Cardiac muscle cell (in vitro differentiated cells and primary cell): ENCODE measurements at regions not wholly inside any gene's neighbourhood (a gene's known extent, or its start where the extent isn't known, plus 50 kb on each side); places are given as distances from the start of the nearest gene placed in this dataset.
A peak's percentile ranks its signal among the peaks of the same experiment; 100 is the strongest.

Experiments
- DNase-seq, 2 donors: peaks; one replicate each; pipeline versions ENCODE4 v3.0.0 to v3.0.0-alpha.2; 2010 to 2017; ENCODE audit warnings: low read depth in 1 of 2, low spot score in 1 of 2
- H3K27ac ChIP-seq: fragments of 200-600 bp; sonication (generic); 2 replicates; pipeline ENCODE4 v1.5.1; 2016
- H3K27me3 ChIP-seq: fragments of 200-600 bp; sonication (generic); 2 replicates; pipeline ENCODE4 v1.6.0; 2016; ENCODE audit warnings: control low read depth
- H3K36me3 ChIP-seq: fragments of 200-600 bp; sonication (generic); 2 replicates; pipeline ENCODE4 v1.5.1; 2016; ENCODE audit warnings: control low read depth
- H3K4me1 ChIP-seq: fragments of 200-600 bp; sonication (generic); 2 replicates; pipeline ENCODE4 v1.8.1; 2017; ENCODE audit warnings: low read depth, mild to moderate bottlenecking, mixed run types
- H3K4me3 ChIP-seq: fragments of 200-600 bp; sonication (generic); 2 replicates; pipeline ENCODE4 v1.5.1; 2016; ENCODE audit warnings: mild to moderate bottlenecking
- H3K9me3 ChIP-seq: fragments of 200-600 bp; sonication (generic); 2 replicates; pipeline ENCODE4 v1.5.1; 2017; ENCODE audit warnings: low read depth, mild to moderate bottlenecking, control low read depth
- TF ChIP-seq, protein P1 (sequence below): IDR thresholded peaks from 2 replicates; pipeline ENCODE4 v1.5.1; 2012; ENCODE audit warnings: low read depth, mild to moderate bottlenecking, low read length

DNA sequence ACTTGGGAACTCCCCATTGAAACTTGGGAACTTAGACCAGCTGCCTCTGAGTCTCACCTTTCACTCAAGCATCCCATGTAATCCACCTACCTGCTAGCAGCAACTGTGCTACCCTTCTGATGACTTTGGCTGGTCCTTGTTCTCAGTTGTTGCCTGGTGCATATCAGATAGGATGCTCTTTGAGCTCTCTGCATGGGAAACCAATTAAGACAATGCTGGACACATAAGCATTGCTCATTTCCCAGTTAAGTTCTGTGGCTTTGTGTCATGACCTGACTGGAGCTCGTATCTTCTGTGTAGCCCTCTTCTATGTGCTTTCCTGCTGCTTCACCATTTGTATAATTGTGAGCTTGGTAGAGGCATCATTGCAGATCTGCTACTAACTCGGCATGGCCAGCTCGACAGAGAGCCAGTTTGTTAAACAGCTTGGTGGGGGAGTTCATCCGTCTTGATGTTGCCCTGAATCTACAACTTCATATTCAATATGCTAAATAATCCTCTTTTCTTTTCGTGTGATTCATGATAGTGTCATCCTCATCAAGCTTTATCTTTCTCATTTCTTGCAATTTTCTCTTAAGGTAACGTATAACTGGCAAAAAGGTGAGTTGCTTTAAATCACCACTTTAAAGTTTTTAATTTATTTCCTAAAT, 447.5 kb upstream of the SLC14A2 start:
- TF ChIP-seq, protein P1, sequence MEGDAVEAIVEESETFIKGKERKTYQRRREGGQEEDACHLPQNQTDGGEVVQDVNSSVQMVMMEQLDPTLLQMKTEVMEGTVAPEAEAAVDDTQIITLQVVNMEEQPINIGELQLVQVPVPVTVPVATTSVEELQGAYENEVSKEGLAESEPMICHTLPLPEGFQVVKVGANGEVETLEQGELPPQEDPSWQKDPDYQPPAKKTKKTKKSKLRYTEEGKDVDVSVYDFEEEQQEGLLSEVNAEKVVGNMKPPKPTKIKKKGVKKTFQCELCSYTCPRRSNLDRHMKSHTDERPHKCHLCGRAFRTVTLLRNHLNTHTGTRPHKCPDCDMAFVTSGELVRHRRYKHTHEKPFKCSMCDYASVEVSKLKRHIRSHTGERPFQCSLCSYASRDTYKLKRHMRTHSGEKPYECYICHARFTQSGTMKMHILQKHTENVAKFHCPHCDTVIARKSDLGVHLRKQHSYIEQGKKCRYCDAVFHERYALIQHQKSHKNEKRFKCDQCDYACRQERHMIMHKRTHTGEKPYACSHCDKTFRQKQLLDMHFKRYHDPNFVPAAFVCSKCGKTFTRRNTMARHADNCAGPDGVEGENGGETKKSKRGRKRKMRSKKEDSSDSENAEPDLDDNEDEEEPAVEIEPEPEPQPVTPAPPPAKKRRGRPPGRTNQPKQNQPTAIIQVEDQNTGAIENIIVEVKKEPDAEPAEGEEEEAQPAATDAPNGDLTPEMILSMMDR: no peak

DNA sequence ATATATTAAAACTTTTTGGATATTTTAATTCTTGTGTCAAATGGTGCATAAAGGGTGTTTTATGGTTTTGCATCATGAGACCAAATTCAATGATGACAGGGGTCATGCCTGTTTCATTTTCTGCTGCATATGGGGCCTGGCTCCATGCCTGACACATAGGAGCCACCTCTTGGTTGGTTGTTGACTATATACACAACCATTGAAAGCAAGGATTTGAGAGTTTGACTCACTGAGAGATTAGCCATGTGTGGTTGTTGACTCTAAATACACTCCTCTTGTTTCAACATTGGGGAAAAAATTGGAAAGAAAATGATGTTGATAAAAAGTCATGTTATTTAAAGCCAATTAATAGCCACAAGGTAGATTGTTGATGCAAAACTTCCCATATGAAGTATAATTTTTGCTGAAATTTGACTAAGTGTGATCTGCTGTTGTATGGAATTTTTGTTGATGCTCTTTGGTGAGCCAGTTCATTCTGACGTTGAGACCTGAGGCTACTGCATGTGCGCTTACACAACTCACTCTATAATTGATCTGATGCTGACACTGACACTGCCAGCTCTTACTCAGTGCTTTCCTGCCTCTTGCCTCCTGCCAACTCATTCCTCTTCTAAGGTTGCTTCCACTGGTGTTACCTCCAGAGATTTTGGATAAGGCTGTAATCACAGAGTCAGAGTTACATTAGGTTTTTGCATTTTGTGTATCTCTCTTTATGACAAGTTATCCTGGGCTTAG, 446.2 kb upstream of the SLC14A2 start:
- H3K36me3 ChIP-seq: no peaks in the 10 kb centered on the region
- no peaks in the 10 kb centered on the region for H3K4me1 ChIP-seq
- no peak overlapping the region for H3K4me3 ChIP-seq
- no peaks in the 10 kb centered on the region for H3K9me3 ChIP-seq
- H3K27me3 ChIP-seq: peaks cover 73% of the 10 kb centered on the region
- TF ChIP-seq, protein P1: no peak
- H3K27ac ChIP-seq: no peak overlapping the region
- DNase-seq: peak in 1 of 2 donors; percentile 66

More for the DNA sequence above, 447.5 kb upstream of the SLC14A2 start:
- H3K27ac ChIP-seq: no peak overlapping the region
- no peaks in the 10 kb centered on the region for H3K4me1 ChIP-seq
- H3K9me3 ChIP-seq: no peaks in the 10 kb centered on the region
- peak in 1 of 2 donors; percentile 24 for DNase-seq
- no peaks in the 10 kb centered on the region for H3K36me3 ChIP-seq
- peaks cover 61% of the 10 kb centered on the region for H3K27me3 ChIP-seq
- no peak overlapping the region for H3K4me3 ChIP-seq

DNA sequence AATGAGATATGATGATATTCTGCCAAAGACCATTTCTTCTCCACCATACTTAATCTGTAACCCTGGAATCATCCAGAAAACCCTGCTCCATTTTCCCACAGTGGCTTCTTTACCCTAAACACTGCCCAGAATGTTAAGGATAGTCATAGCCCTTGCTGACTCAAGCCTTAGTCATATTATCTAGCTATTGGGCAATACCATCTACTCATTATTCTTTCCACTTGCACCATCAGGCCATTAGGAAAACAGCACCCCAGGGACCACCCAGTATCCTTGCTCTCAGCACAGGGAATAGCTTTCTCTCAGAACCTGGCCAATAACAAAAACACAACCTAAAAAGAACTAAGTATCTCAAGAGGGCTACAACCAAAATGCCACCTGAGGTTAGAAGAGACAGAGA, 445.7 kb upstream of the SLC14A2 start:
- peaks cover 79% of the 10 kb centered on the region for H3K27me3 ChIP-seq
- DNase-seq: peak in 1 of 2 donors; percentile 93
- H3K4me3 ChIP-seq: no peak overlapping the region
- TF ChIP-seq, protein P1: no peak
- H3K36me3 ChIP-seq: no peaks in the 10 kb centered on the region
- H3K4me1 ChIP-seq: no peaks in the 10 kb centered on the region
- H3K27ac ChIP-seq: no peak overlapping the region
- no peaks in the 10 kb centered on the region for H3K9me3 ChIP-seq

- H3K9me3 ChIP-seq: no peaks in the 10 kb centered on the region
- DNase-seq: peak in 1 of 2 donors; percentile 72
- no peaks in the 10 kb centered on the region for H3K36me3 ChIP-seq
- TF ChIP-seq, protein P1: no peak
- H3K27me3 ChIP-seq: peaks cover 76% of the 10 kb centered on the region
- H3K27ac ChIP-seq: no peak overlapping the region
- H3K4me3 ChIP-seq: no peak overlapping the region
- H3K4me1 ChIP-seq: no peaks in the 10 kb centered on the region
These were observed 443.5 kb upstream of the SLC14A2 start for GRCh38 chr18:45171679-45172191.

- Histone ChIP-seq H3K9me3 (no peaks in the 10 kb centered on the region), H3K4me3 (no peak overlapping the region), H3K27me3 (peaks cover 83% of the 10 kb centered on the region), H3K36me3 (no peaks in the 10 kb centered on the region), H3K27ac (no peak overlapping the region), H3K4me1 (no peaks in the 10 kb centered on the region)
- DNase-seq: no peak
- TF ChIP-seq, protein P1: no peak
These were observed 441.9 kb upstream of the SLC14A2 start for GRCh38 chr18:45173327-45173726.
